GM12865 (cell line): ENCODE measurements at regions not wholly inside any gene's neighbourhood (a gene's known extent, or its start where the extent isn't known, plus 50 kb on each side); places are given as distances from the start of the nearest gene placed in this dataset.

ENCODE experiments used
- DNase-seq: peaks from one replicate; pipeline ENCODE4 v3.0.0; 2010; ENCODE audit warnings: low read depth
- H3K4me3 ChIP-seq: 2 replicates; pipeline ENCODE4 v1.5.1; 2011; ENCODE audit warnings: mild to moderate bottlenecking, low read depth, low read length, control low read depth
- CTCF ChIP-seq: IDR thresholded peaks from 2 replicates; pipeline ENCODE4 v1.5.1; 2011; ENCODE audit warnings: low read length, control low read depth, low read depth, inconsistent platforms; ENCODE audit not compliant: insufficient read depth; ENCODE audit errors: missing control alignments

GRCh38 chr12:123035841-123036240 lies 55.4 kb downstream of the ARL6IP4 start:
- no peak for DNase-seq
- TF ChIP-seq CTCF, result no peak

GRCh38 chr12:123034865-123035264 lies 54.4 kb downstream of the ARL6IP4 start:
- DNase-seq, result no peak
- H3K4me3 ChIP-seq, result no peak overlapping the region
- no peak for TF ChIP-seq CTCF

More at GRCh38 chr12:123035841-123036240, 55.4 kb downstream of the ARL6IP4 start:
- no peak overlapping the region for H3K4me3 ChIP-seq

GRCh38 chr12:123034022-123034541 lies 53.6 kb downstream of the ARL6IP4 start:
- no peak for TF ChIP-seq CTCF
- no peak overlapping the region for H3K4me3 ChIP-seq
- DNase-seq, result no peak

- H3K4me3 ChIP-seq, result no peak overlapping the region
- no peak for DNase-seq
- no peak for TF ChIP-seq CTCF
These were observed 53.0 kb downstream of the ARL6IP4 start for GRCh38 chr12:123033392-123034021.

- H3K4me3 ChIP-seq, result no peak overlapping the region
- DNase-seq, result no peak
- TF ChIP-seq CTCF, result no peak
These were observed 52.4 kb downstream of the ARL6IP4 start for GRCh38 chr12:123032736-123033391.
